Endodermal cell (in vitro differentiated cells): ENCODE measurements at regions not wholly inside any gene's neighbourhood (a gene's known extent, or its start where the extent isn't known, plus 50 kb on each side); places are given as distances from the start of the nearest gene placed in this dataset.
A peak's percentile ranks its signal among the peaks of the same experiment; 100 is the strongest.

Source experiments
- DNase-seq: peaks from one replicate; pipeline ENCODE4 v3.0.0-alpha.2; 2017
- H3K27ac ChIP-seq: 2 replicates; pipeline ENCODE4 v1.5.1; 2013; ENCODE audit warnings: mild to moderate bottlenecking, low read depth, low read length, moderate library complexity
- H3K27me3 ChIP-seq: 2 replicates; pipeline ENCODE4 v1.6.1; 2013; ENCODE audit warnings: mild to moderate bottlenecking, low read length, moderate library complexity; ENCODE audit not compliant: insufficient read depth, control insufficient read depth, poor library complexity, severe bottlenecking
- H3K36me3 ChIP-seq: 2 replicates; pipeline ENCODE4 v1.7.0; 2013; ENCODE audit warnings: mild to moderate bottlenecking, low read length, moderate library complexity; ENCODE audit not compliant: control insufficient read depth, insufficient read depth
- H3K4me1 ChIP-seq: one replicate; pipeline ENCODE4 v1.7.0; 2013; ENCODE audit warnings: low read length; ENCODE audit not compliant: control insufficient read depth, insufficient read depth
- H3K4me3 ChIP-seq: 2 replicates; pipeline ENCODE4 v1.5.1; 2013; ENCODE audit warnings: mild to moderate bottlenecking, low read length, moderate library complexity
- H3K9ac ChIP-seq: 2 replicates; pipeline ENCODE4 v1.6.1; 2013; ENCODE audit warnings: mild to moderate bottlenecking, low read length, moderate library complexity; ENCODE audit not compliant: poor library complexity, severe bottlenecking; ENCODE audit errors: extremely low read depth
- H3K9me3 ChIP-seq: 2 replicates; pipeline ENCODE4 v1.6.1; 2013; ENCODE audit warnings: mild to moderate bottlenecking, low read length, moderate library complexity; ENCODE audit not compliant: control insufficient read depth
- H3K27ac Mint-ChIP-seq: 2 replicates; pipeline ENCODE4 v1.8.0; 2020; ENCODE audit warnings: mixed read lengths
- H3K27me3 Mint-ChIP-seq: 2 replicates; pipeline ENCODE4 v1.8.0; 2021; ENCODE audit warnings: mild to moderate bottlenecking, mixed read lengths; ENCODE audit not compliant: insufficient read depth
- H3K36me3 Mint-ChIP-seq: 2 replicates; pipeline ENCODE4 v1.8.0; 2020; ENCODE audit warnings: low read depth, mixed read lengths
- H3K4me1 Mint-ChIP-seq: 2 replicates; pipeline ENCODE4 v1.8.0; 2020; ENCODE audit warnings: mixed read lengths
- H3K4me3 Mint-ChIP-seq: 2 replicates; pipeline ENCODE4 v1.8.0; 2020; ENCODE audit warnings: mild to moderate bottlenecking, moderate library complexity, mixed read lengths
- H3K9me3 Mint-ChIP-seq: 2 replicates; pipeline ENCODE4 v1.8.0; 2020; ENCODE audit warnings: mild to moderate bottlenecking, mixed read lengths
- CTCF ChIP-seq: fragments of 200-600 bp; sonication (generic); conservative IDR thresholded peaks from 2 replicates; pipeline ENCODE4 v1.5.0; 2021; ENCODE audit warnings: antibody characterized with exemption, mild to moderate bottlenecking
- WGBS, 2 experiments: methylation state at CpG; one replicate each; pipeline versions ENCODE4 v1.1.5 to v1.1.7; 2013; ENCODE audit warnings: missing lambda C conversion rate in 2 of 2, mixed read lengths in 1 of 2; ENCODE audit not compliant: insufficient coverage in 1 of 2, insufficient read length in 1 of 2; 5-methylcytosine and 5-hydroxymethylcytosine counted together

GRCh38 chr10:113991091-113991860 lies 52.4 kb upstream of the ADRB1 start:
- no peaks in the 10 kb centered on the region for H3K27me3 ChIP-seq
- Mint-ChIP-seq H3K36me3 (no peaks in the 10 kb centered on the region), H3K27me3 (peaks cover 1% of the 10 kb centered on the region), H3K9me3 (no peaks in the 10 kb centered on the region), H3K27ac (no peak overlapping the region), H3K4me3 (no peak overlapping the region), H3K4me1 (peaks cover 8% of the 10 kb centered on the region)
- 91 to 95% methylated on average over 9 to 11 of the region's 11 CpGs for WGBS, 2 experiments
- H3K9ac ChIP-seq, result no peak overlapping the region
- no peaks in the 10 kb centered on the region for H3K9me3 ChIP-seq
- H3K4me1 ChIP-seq, result no peaks in the 10 kb centered on the region
- no peak overlapping the region for H3K4me3 ChIP-seq
- no peak overlapping the region for H3K27ac ChIP-seq
- DNase-seq, result no peak
- no peaks in the 10 kb centered on the region for H3K36me3 ChIP-seq
- TF ChIP-seq CTCF, result no peak

GRCh38 chr10:113992471-113993011 lies 51.1 kb upstream of the ADRB1 start:
- 89 to 93% methylated on average over 8 to 9 of the region's 9 CpGs for WGBS, 2 experiments
- no peaks in the 10 kb centered on the region for H3K9me3 ChIP-seq
- no peak overlapping the region for H3K4me3 ChIP-seq
- Mint-ChIP-seq H3K4me1 (peaks cover 8% of the 10 kb centered on the region), H3K9me3 (no peaks in the 10 kb centered on the region), H3K27me3 (peaks cover 1% of the 10 kb centered on the region), H3K27ac (no peak overlapping the region), H3K4me3 (no peak overlapping the region), H3K36me3 (no peaks in the 10 kb centered on the region)
- H3K27me3 ChIP-seq, result no peaks in the 10 kb centered on the region
- H3K36me3 ChIP-seq, result no peaks in the 10 kb centered on the region
- no peak for DNase-seq
- H3K27ac ChIP-seq, result no peak overlapping the region
- H3K4me1 ChIP-seq, result no peaks in the 10 kb centered on the region
- no peak overlapping the region for H3K9ac ChIP-seq
- no peak for TF ChIP-seq CTCF

GRCh38 chr10:113993489-113993991 lies 50.1 kb upstream of the ADRB1 start:
- H3K9me3 ChIP-seq, result no peaks in the 10 kb centered on the region
- no peak overlapping the region for H3K4me3 Mint-ChIP-seq
- peaks cover 1% of the 10 kb centered on the region for H3K27me3 Mint-ChIP-seq
- WGBS, 2 experiments, result 72 to 88% methylated on average over 2 to 3 of the region's 3 CpGs
- TF ChIP-seq CTCF, result peak; percentile 25
- no peaks in the 10 kb centered on the region for H3K27me3 ChIP-seq
- no peak overlapping the region for H3K4me3 ChIP-seq
- peak; percentile 59 for DNase-seq
- H3K9ac ChIP-seq, result no peak overlapping the region
- no peaks in the 10 kb centered on the region for H3K4me1 ChIP-seq
- H3K36me3 Mint-ChIP-seq, result no peaks in the 10 kb centered on the region
- no peaks in the 10 kb centered on the region for H3K36me3 ChIP-seq
- H3K27ac ChIP-seq, result no peak overlapping the region
- peaks cover 8% of the 10 kb centered on the region for H3K4me1 Mint-ChIP-seq
- no peak overlapping the region for H3K27ac Mint-ChIP-seq
- no peaks in the 10 kb centered on the region for H3K9me3 Mint-ChIP-seq
